ENCODE measurements at regions not wholly inside any gene's neighbourhood (a gene's known extent, or its start where the extent isn't known, plus 50 kb on each side); places are given as distances from the start of the nearest gene placed in this dataset.

DNA sequence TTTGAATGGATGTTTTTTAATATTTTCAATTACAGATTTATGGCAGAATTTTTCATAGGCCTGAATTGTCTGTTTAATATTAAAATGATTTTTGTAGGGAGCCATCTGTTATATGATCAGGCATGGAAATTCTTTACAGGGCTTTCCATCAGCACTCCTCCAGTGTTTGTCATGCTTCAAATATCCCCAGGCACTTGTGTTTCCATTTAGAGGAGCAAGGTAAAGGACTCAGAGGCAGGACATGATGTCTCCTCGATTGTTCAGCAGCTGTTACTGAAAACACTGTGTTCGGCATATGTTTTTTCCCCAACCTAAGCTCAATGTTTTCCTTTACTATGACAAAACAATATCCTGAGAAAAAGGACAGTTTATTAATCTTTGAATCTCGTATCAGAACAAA lies 172.3 kb upstream of the RFX3 start:
- TF ChIP-seq CTCF (IDR thresholded peaks at IDR 0.05; ENCODE audit: borderline replicate concordance, extremely low read depth, low read length, poor library complexity, severe bottlenecking) (no peak), EZH2 (IDR thresholded peaks at IDR 0.05; ENCODE audit: borderline replicate concordance, low read depth, low read length, severe bottlenecking) (no peak)
